VCaP (cell line): ENCODE measurements at regions not wholly inside any gene's neighbourhood (a gene's known extent, or its start where the extent isn't known, plus 50 kb on each side); places are given as distances from the start of the nearest gene placed in this dataset.

Experiments
- H3K27ac ChIP-seq: fragments of 450-650 bp; 2 replicates; pipeline ENCODE4 v1.5.1; 2017
- CTCF ChIP-seq: fragments of 450-650 bp; conservative IDR thresholded peaks from 2 replicates; pipeline ENCODE4 v1.5.1; 2017; ENCODE audit warnings: mild to moderate bottlenecking, moderate library complexity

GRCh38 chr3:63095-63765 is 133.3 kb upstream of the CHL1 start:
- H3K27ac ChIP-seq = peak overlapping the region; percentile 73
- no peak for TF ChIP-seq CTCF

- H3K27ac ChIP-seq = no peak overlapping the region
- no peak for TF ChIP-seq CTCF
Measured at GRCh38 chr3:69690-70089, 126.9 kb upstream of the CHL1 start.

GRCh38 chr3:72776-73175 is 123.8 kb upstream of the CHL1 start:
- H3K27ac ChIP-seq = no peak overlapping the region
- TF ChIP-seq CTCF = no peak

GRCh38 chr3:73271-73670 is 123.3 kb upstream of the CHL1 start:
- H3K27ac ChIP-seq = no peak overlapping the region
- no peak for TF ChIP-seq CTCF

GRCh38 chr3:74676-75243 is 121.8 kb upstream of the CHL1 start:
- no peak overlapping the region for H3K27ac ChIP-seq
- TF ChIP-seq CTCF = no peak

GRCh38 chr3:75260-75659 is 121.3 kb upstream of the CHL1 start:
- TF ChIP-seq CTCF = no peak
- no peak overlapping the region for H3K27ac ChIP-seq

GRCh38 chr3:79542-79941 is 117.0 kb upstream of the CHL1 start:
- no peak for TF ChIP-seq CTCF
- no peak overlapping the region for H3K27ac ChIP-seq
